Activated naive CD8-positive, alpha-beta T cell treated with anti-CD3 and anti-CD28 coated beads, Interleukin-2, amount 50 U/mL, for 24 hours (primary cell): ENCODE measurements at regions not wholly inside any gene's neighbourhood (a gene's known extent, or its start where the extent isn't known, plus 50 kb on each side); places are given as distances from the start of the nearest gene placed in this dataset.

Experiments
- ATAC-seq: fragments of 150-1000 bp; cut with Tn5 transposase; one replicate; pipeline ENCODE4 v1.10.0; 2021
- DNase-seq: peaks from one replicate; pipeline ENCODE4 v3.0.0; 2021
- H3K27ac Mint-ChIP-seq: one replicate; pipeline ENCODE4 v1.8.0; 2021; ENCODE audit warnings: mild to moderate bottlenecking, mixed read lengths
- H3K27me3 Mint-ChIP-seq: one replicate; pipeline ENCODE4 v1.8.0; 2021; ENCODE audit warnings: mixed read lengths
- H3K36me3 Mint-ChIP-seq: one replicate; pipeline ENCODE4 v1.8.0; 2021; ENCODE audit warnings: low read depth, mixed read lengths
- H3K4me1 Mint-ChIP-seq: one replicate; pipeline ENCODE4 v1.8.0; 2021; ENCODE audit warnings: mixed read lengths
- H3K4me3 Mint-ChIP-seq: one replicate; pipeline ENCODE4 v1.8.0; 2021; ENCODE audit warnings: mild to moderate bottlenecking, moderate library complexity, mixed read lengths
- H3K9me3 Mint-ChIP-seq: one replicate; pipeline ENCODE4 v1.8.0; 2021; ENCODE audit warnings: mixed read lengths

DNA sequence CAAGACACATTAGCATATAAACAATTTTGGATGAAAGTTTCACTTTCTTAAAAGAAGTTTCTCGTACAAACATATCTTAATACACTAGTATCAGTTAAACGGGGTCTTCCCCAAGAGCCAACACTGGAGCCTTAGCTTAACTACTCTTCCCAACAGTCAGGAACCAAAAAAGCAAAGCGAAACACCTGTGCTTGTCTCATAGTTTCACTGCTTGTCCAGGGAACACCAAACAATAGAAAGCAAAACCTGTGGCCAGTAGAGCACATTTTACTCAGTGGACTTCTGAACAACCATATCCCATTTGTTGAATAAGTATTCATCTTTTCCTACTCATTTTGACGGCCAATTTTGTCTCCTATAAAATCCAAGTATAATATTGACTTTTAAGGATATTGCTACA lies 391.4 kb downstream of the ELAVL2 start:
- H3K27me3 Mint-ChIP-seq, result no peaks in the 10 kb centered on the region
- no peaks in the 10 kb centered on the region for H3K36me3 Mint-ChIP-seq
- ATAC-seq, result no peak
- DNase-seq, result no peak
- H3K9me3 Mint-ChIP-seq, result peaks cover 10% of the 10 kb centered on the region
- H3K4me3 Mint-ChIP-seq, result no peak overlapping the region
- H3K4me1 Mint-ChIP-seq, result no peaks in the 10 kb centered on the region
- H3K27ac Mint-ChIP-seq, result no peak overlapping the region

DNA sequence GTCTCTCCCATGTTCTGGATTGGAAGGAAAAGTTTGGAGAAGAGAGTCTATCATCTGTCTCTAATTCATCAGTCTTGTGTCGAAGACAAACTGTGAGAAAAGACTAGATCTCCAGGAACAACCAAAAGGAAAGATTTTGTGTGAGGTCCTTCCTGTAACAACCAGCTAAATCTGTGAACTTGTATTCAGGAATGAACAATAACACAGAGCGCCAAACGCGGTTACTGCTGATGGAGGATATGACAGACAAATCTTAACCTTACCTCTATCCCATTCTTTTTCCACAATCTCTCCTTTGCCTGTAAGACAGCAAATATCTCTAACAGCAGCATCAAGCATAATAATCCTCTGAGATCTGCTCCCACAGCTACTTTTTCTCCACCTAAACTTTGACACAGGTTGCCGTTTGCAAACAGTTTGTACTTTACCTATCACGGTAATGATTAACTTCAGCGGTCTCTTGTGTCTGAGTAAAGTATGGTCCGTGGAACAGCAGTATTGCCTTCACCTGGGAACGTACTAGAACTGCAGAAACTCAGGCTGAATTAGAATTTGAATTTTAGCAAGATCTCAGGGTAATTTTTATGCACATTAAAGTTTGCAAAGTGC lies 387.6 kb downstream of the ELAVL2 start:
- DNase-seq (no peak), ATAC-seq (no peak)
- Mint-ChIP-seq H3K4me1 (no peaks in the 10 kb centered on the region), H3K27ac (no peak overlapping the region), H3K9me3 (peaks cover 10% of the 10 kb centered on the region), H3K27me3 (no peaks in the 10 kb centered on the region), H3K4me3 (no peak overlapping the region), H3K36me3 (no peaks in the 10 kb centered on the region)

DNA sequence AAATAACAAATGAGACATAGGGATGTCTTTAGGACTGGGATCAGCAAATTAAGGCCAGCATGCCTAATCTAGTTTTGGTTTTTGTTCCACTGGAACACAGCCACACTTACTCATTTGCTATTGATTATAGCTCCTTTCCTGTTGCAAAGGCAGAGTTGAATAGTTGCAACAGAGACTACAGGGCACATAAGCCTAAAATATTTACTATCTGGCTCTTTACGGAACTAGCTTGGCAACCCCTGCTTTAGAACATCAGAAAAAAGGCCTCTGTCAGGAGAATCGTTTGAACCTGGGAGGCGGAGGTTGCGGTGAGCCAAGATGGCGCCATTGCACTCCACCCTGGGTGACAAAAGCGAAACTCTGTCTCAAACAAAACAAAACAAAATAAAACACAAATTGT lies 384.8 kb downstream of the ELAVL2 start:
- no peak for ATAC-seq
- Mint-ChIP-seq H3K4me3 (no peak overlapping the region), H3K36me3 (no peaks in the 10 kb centered on the region), H3K4me1 (no peaks in the 10 kb centered on the region), H3K9me3 (peaks cover 10% of the 10 kb centered on the region), H3K27me3 (no peaks in the 10 kb centered on the region), H3K27ac (no peak overlapping the region)
- no peak for DNase-seq

DNA sequence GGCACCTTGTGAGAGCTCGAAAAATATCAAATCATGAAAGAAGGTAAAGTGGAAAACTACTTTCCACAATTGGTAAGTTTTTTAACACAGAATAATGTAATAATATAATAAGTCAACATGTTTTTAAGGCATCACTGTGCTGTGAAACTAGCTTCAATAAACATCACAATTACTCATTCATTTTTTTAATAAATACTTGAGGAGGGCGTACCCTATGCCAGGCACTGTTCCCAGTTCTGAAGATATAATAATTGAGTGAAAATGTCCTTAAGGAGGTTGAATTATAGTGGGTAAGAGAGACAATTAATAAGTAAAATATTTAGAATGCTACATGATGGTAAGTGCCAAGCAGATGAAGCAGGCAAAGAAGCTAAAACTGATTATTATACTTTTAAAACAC lies 381.4 kb downstream of the ELAVL2 start:
- DNase-seq (no peak), ATAC-seq (no peak)
- no peaks in the 10 kb centered on the region for H3K27me3 Mint-ChIP-seq
- no peaks in the 10 kb centered on the region for H3K4me1 Mint-ChIP-seq
- H3K4me3 Mint-ChIP-seq, result no peak overlapping the region
- H3K27ac Mint-ChIP-seq, result no peak overlapping the region
- no peaks in the 10 kb centered on the region for H3K36me3 Mint-ChIP-seq
- H3K9me3 Mint-ChIP-seq, result peaks cover 10% of the 10 kb centered on the region

DNA sequence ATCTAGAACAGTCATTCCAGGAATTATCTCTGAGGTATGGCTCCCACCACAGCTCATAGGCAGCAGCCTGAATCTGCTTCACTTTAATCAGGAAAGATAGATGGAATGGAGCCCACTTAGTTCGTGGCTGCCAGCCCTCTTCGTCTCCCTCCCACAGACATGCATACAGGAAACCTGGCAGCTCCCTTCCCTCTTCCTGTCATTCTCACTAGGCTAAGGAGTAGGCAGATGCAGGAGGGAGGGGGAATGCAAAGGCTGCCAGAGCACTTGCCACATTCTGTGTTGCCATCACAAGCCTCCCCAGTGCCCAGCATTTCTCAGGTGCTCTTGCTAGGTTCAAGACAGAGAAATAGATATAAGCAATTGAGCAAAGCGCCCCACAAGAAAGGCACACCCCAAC lies 378.9 kb downstream of the ELAVL2 start:
- no peak for DNase-seq
- Mint-ChIP-seq H3K36me3 (no peaks in the 10 kb centered on the region), H3K4me1 (no peaks in the 10 kb centered on the region), H3K27me3 (no peaks in the 10 kb centered on the region), H3K9me3 (no peaks in the 10 kb centered on the region), H3K4me3 (no peak overlapping the region), H3K27ac (no peak overlapping the region)
- ATAC-seq, result no peak

DNA sequence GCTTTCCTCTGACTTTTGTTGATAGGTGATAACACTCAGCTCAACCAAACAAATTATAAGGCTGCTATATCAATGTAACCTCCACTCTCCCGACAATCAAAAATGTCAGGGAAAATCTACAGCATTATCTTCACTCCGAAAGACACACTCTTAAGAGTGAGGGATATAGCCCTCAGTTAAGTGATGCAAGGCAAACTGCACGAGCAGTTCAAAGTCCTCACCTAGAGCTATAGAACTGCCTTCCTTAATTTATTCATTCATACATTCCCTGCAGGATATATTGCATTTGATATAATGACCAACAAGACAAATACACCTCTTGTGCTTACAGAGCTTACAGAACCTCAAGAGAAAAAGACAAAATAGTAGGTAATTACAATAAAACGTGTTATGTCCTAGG lies 378.1 kb downstream of the ELAVL2 start:
- peaks cover 3% of the 10 kb centered on the region for H3K9me3 Mint-ChIP-seq
- no peak overlapping the region for H3K27ac Mint-ChIP-seq
- H3K4me1 Mint-ChIP-seq, result no peaks in the 10 kb centered on the region
- no peaks in the 10 kb centered on the region for H3K36me3 Mint-ChIP-seq
- H3K4me3 Mint-ChIP-seq, result no peak overlapping the region
- no peaks in the 10 kb centered on the region for H3K27me3 Mint-ChIP-seq
- ATAC-seq, result no peak
- DNase-seq, result no peak

DNA sequence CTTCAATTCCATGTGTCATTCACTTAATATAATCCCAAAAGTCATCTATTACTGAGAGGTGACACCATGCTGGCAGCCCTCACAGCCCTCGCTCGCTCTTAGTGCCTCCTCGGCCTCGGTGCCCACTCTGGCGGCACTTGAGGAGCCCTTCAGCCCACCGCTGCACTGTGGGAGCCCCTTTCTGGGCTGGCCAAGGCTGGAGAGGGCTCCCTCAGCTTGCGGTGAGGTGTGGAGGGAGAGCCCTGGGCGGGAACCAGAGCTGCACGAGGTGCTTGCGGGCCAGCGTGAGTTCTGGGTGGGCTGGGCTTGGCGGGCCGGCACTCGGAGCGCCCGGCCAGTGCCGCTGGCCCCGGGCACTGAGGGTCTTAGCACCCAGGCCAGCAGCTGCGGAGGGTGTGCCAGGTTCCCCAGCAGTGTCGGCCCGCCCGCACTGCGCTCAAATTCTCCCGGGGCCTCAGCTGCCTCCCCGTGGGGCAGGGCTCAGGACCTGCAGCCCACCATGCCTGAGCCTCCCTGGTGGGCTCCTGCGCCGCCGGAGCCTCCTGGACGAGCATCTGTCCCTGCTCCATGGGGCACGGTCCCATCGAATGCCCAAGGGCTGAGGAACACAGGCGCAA lies 374.1 kb downstream of the ELAVL2 start:
- no peak overlapping the region for H3K27ac Mint-ChIP-seq
- H3K4me1 Mint-ChIP-seq, result no peaks in the 10 kb centered on the region
- no peak overlapping the region for H3K4me3 Mint-ChIP-seq
- H3K9me3 Mint-ChIP-seq, result peaks cover 8% of the 10 kb centered on the region
- H3K36me3 Mint-ChIP-seq, result no peaks in the 10 kb centered on the region
- DNase-seq (no peak), ATAC-seq (no peak)
- no peaks in the 10 kb centered on the region for H3K27me3 Mint-ChIP-seq

DNA sequence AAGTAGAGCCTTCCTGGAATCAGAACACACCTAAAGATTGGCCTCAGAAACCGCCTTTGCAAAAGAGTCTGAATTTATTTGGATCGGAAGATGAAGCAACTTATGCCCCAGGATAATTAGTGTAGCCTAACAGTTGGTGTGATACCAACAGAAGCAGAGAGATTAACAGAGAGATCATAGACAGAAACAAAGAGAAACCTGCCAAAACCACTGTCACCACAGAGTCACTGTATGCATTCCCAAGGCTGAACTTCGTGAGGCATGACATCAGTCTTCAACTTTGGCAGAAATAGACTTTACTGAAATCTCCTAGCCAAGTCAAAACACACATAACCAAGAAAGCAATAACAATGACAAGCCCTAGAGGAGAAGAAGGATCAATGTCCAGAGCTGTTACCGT lies 361.8 kb downstream of the ELAVL2 start:
- peak overlapping the region; percentile 20 for H3K27ac Mint-ChIP-seq
- H3K4me3 Mint-ChIP-seq, result no peak overlapping the region
- no peaks in the 10 kb centered on the region for H3K27me3 Mint-ChIP-seq
- ATAC-seq (no peak), DNase-seq (no peak)
- H3K9me3 Mint-ChIP-seq, result peaks cover 20% of the 10 kb centered on the region
- no peaks in the 10 kb centered on the region for H3K36me3 Mint-ChIP-seq
- H3K4me1 Mint-ChIP-seq, result no peaks in the 10 kb centered on the region

DNA sequence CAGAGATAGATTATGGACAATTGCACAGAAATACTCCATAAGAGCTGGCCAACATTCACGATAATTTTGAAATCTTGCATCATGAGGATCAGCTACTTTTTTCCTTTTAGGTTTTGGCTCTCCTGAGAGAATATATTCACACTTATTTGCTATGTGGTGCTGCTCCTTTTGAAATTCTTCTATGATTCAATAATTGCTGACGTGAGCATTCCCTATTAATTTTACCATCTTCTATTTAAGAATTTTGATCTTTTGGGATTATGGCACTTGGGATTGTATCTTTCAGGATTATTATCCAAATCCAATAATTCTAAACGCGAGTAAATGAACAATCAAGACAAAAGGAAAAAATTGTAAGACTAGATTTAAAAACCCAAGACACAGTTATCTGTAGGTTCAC lies 358.8 kb downstream of the ELAVL2 start:
- Mint-ChIP-seq H3K4me3 (no peak overlapping the region), H3K9me3 (peaks cover 16% of the 10 kb centered on the region), H3K4me1 (no peaks in the 10 kb centered on the region), H3K36me3 (no peaks in the 10 kb centered on the region), H3K27ac (no peak overlapping the region), H3K27me3 (no peaks in the 10 kb centered on the region)
- ATAC-seq, result no peak
- DNase-seq, result no peak

DNA sequence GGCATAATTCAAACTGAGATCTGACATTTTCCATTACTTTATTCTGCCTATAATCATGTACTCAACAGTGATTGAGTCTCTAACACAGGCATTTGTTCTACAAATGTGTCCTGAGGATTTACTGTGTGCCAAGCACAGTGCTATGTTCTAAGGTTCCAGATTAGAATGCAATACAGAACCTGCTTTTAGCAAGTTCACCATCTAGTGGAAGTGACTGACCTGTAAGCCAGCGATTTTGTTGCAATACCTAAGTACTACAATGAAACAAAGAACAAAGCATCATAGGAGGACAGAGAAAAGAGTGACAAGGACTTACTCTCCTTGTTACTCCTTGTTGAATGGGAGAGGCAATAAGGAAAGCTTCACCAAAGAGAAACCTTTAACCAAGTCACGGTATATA lies 348.1 kb downstream of the ELAVL2 start:
- Mint-ChIP-seq H3K27ac (no peak overlapping the region), H3K4me1 (no peaks in the 10 kb centered on the region), H3K4me3 (no peak overlapping the region), H3K27me3 (no peaks in the 10 kb centered on the region), H3K9me3 (peaks cover 9% of the 10 kb centered on the region), H3K36me3 (no peaks in the 10 kb centered on the region)
- DNase-seq (no peak), ATAC-seq (no peak)

DNA sequence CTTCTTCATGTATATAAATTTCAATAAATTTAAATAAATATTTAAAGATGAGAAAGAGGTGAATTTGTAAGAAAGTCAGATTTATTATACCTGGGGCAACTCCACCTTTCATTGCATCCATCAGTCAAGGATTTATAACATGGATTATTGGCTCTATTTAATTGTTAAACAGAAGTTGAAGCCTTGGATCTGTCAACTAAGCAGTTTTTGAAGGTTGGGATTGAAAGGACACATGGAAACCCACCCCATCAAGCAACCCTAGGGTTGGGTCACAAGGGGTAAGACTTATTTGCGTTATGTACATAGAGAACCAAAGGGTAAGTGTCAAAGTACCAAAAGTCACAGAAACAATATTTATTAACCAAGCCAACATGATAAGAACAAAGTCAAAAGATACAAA lies 342.5 kb downstream of the ELAVL2 start:
- H3K27me3 Mint-ChIP-seq, result no peaks in the 10 kb centered on the region
- H3K36me3 Mint-ChIP-seq, result no peaks in the 10 kb centered on the region
- H3K4me3 Mint-ChIP-seq, result no peak overlapping the region
- ATAC-seq (no peak), DNase-seq (no peak)
- peaks cover 4% of the 10 kb centered on the region for H3K9me3 Mint-ChIP-seq
- no peak overlapping the region for H3K27ac Mint-ChIP-seq
- no peaks in the 10 kb centered on the region for H3K4me1 Mint-ChIP-seq

DNA sequence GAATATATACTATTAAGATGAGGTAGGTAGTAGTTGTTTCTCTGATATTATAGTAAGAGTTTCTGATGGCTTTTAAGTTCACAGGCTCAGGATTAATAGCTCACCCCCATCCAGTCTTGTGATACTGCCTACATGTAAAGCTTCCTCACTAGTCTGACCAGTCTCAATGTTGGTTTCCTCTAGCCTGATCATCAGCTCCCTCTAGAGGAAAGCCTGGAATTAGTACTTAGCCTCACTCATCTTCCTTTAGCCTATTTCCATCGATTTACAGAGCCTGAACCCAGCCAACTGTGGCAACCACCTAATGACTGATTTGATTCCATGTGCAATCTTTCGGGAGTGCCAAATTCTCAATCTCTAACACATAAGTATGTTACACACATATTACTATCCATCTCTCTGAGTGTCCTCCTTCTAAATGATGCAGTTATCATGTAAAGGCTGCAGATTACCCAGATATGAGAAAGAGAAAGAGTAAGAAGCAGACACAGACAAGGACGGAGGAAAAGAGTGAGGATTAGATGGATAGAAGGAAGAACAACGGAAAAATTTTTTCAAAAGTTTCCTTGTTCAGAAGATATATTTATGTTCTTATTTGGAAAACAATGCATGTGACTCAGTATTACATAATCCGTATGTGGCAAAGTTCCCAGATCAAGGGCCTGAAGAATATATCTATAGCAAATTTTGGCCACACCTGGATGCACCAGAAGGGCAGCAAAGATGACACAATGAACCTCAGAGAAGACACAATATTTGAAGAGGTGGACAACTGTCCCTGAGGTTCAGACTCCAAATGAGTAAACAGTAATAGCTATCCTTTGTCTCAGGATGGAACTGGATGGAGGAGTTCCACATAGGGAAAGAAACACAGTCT lies 333.7 kb downstream of the ELAVL2 start:
- Mint-ChIP-seq H3K27ac (no peak overlapping the region), H3K9me3 (peaks cover 7% of the 10 kb centered on the region), H3K4me3 (no peak overlapping the region), H3K4me1 (no peaks in the 10 kb centered on the region), H3K36me3 (no peaks in the 10 kb centered on the region), H3K27me3 (no peaks in the 10 kb centered on the region)
- ATAC-seq (no peak), DNase-seq (no peak)

DNA sequence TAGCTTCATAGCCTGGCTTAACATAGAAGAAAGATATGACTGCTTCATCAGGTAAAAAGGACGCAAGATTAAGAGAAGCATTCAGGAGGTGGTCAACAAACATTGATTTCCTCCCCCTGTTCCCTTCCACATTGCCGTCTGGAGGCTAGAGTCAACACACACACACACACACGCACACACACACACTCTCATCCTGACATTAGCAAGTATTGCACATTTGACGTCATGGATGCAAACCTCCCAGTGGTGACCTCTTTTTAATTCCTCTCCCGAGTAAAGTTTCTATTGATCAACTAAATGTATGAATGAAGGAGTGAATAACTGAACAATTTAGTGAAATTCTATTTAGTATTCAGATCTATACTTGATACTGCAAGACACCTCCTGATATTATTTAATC lies 332.8 kb downstream of the ELAVL2 start:
- no peak for ATAC-seq
- Mint-ChIP-seq H3K4me3 (no peak overlapping the region), H3K36me3 (no peaks in the 10 kb centered on the region), H3K27me3 (no peaks in the 10 kb centered on the region), H3K9me3 (peaks cover 7% of the 10 kb centered on the region), H3K27ac (no peak overlapping the region), H3K4me1 (no peaks in the 10 kb centered on the region)
- no peak for DNase-seq

DNA sequence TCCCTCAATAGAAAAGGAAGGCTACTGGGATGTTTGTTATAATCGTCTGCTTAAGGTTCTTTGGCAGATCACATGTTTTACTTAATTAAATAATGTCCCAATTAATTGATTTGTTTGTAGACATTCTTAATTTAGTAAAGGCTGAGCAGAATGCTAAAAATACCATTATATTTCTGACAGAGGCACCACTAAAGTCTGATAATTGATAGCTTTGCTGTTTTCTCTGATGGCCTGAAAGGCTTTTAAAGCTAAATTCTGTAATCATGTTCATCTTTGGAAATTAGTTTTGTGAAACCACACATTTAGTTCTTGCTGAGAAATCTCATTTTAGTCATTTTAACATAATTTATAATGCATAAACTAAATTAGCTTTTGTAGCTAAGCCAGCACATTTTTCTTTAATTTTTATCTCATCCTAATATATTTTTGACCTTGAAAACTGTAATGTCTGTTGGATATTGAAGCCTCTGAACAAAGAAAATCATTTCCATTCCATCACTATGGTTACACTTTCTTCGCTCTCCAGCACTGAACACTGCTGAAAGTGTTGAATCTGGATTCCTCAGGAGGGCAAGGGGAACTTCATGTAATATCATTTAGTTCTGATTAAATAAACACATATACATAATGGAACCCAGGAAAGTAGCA lies 329.4 kb downstream of the ELAVL2 start:
- Mint-ChIP-seq H3K27me3 (no peaks in the 10 kb centered on the region), H3K9me3 (peaks cover 7% of the 10 kb centered on the region)

DNA sequence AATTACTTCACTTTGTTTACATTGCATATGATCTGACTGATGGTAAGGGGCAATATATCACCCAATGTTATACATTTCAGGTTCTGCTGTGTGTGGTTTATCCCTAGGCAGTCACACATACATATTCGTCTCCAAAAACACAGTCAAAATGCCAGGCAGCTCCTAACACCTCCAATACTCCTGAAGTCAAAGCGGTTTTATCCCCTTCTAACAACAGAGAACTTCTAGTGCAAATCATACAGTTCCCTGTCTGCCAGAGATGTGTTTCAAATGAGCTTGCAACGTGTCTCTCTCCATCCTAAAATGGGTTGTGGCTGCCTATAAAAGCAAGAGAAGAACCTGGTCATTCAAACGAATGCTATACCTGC lies 328.9 kb downstream of the ELAVL2 start:
- Mint-ChIP-seq H3K27ac (no peak overlapping the region), H3K4me3 (no peak overlapping the region), H3K9me3 (peaks cover 7% of the 10 kb centered on the region), H3K27me3 (no peaks in the 10 kb centered on the region), H3K4me1 (no peaks in the 10 kb centered on the region), H3K36me3 (no peaks in the 10 kb centered on the region)
- ATAC-seq, result no peak
- no peak for DNase-seq

More for the DNA sequence above, 329.4 kb downstream of the ELAVL2 start:
- no peaks in the 10 kb centered on the region for H3K4me1 Mint-ChIP-seq
- DNase-seq, result no peak
- H3K36me3 Mint-ChIP-seq, result no peaks in the 10 kb centered on the region
- H3K27ac Mint-ChIP-seq, result no peak overlapping the region
- no peak for ATAC-seq
- no peak overlapping the region for H3K4me3 Mint-ChIP-seq
